H1 (cell line): ENCODE measurements at regions not wholly inside any gene's neighbourhood (a gene's known extent, or its start where the extent isn't known, plus 50 kb on each side); places are given as distances from the start of the nearest gene placed in this dataset.
"Not testable (repeated sequence)": the region's sequence is repeated elsewhere in the genome, so short reads cannot be mapped to it uniquely, and the experiment has no call there.

Experiments
- CTCF ChIA-PET: fragments of 300-600 bp; sonication (Branson Sonifier 250); formaldehyde crosslinking; loops from one replicate; lab custom pipeline; 2021; ENCODE audit not compliant: partially characterized antibody; lab: Charles Lee
- POLR2A ChIA-PET: fragments of 300-600 bp; sonication (Branson Sonifier 250); formaldehyde crosslinking; loops from one replicate; lab custom pipeline; 2021; ENCODE audit warnings: inconsistent platforms; ENCODE audit not compliant: partially characterized antibody; lab: Charles Lee
- DNase-seq, 2 experiments: peaks; one replicate each; pipeline versions ENCODE4 v3.0.0 to v3.0.0-alpha.2; 2010 to 2022; ENCODE audit warnings: low spot score in 2 of 2, low read depth in 1 of 2, mixed read lengths in 1 of 2
- FAIRE-seq: peaks from 2 replicates; lab custom pipeline; 2011; peaks lifted over from hg19 to GRCh38; lab: Jason Lieb, UNC
- H2AFZ ChIP-seq: 2 replicates; pipeline ENCODE4 v1.8.1; 2012; ENCODE audit warnings: low read length, inconsistent platforms
- H2AK5ac ChIP-seq: 2 replicates; pipeline ENCODE4 v1.6.1; 2013; ENCODE audit warnings: low read depth, low read length
- H2BK120ac ChIP-seq: replicated peaks from 2 replicates; pipeline ENCODE3; 2013; ENCODE audit warnings: low read depth, low read length, inconsistent platforms
- H2BK12ac ChIP-seq: 2 replicates; pipeline ENCODE4 v1.6.1; 2013; ENCODE audit warnings: low read depth, low read length
- H2BK15ac ChIP-seq: 2 replicates; pipeline ENCODE4 v1.6.1; 2013; ENCODE audit warnings: low read length
- H2BK20ac ChIP-seq: 2 replicates; pipeline ENCODE4 v1.6.1; 2013; ENCODE audit warnings: low read length
- H2BK5ac ChIP-seq: 2 replicates; pipeline ENCODE4 v1.6.1; 2013; ENCODE audit warnings: low read depth, low read length
- H3K14ac ChIP-seq: 2 replicates; pipeline ENCODE4 v1.6.1; 2013; ENCODE audit warnings: inconsistent platforms; ENCODE audit not compliant: insufficient read length
- H3K18ac ChIP-seq: 2 replicates; pipeline ENCODE4 v1.6.1; 2013; ENCODE audit warnings: low read length; ENCODE audit errors: extremely low read depth
- H3K23ac ChIP-seq: 2 replicates; pipeline ENCODE4 v1.6.1; 2013; ENCODE audit warnings: inconsistent platforms; ENCODE audit not compliant: insufficient read length
- H3K23me2 ChIP-seq: 2 replicates; pipeline ENCODE4 v1.6.1; 2013; ENCODE audit warnings: low read depth, low read length
- H3K27ac ChIP-seq: 2 replicates; pipeline ENCODE4 v1.6.1; 2011; ENCODE audit warnings: low read depth, low read length, inconsistent platforms
- H3K27me3 ChIP-seq, 4 experiments: replicated peaks in 1 of 4; 1 replicate in 1 of 4; 2 replicates in 3 of 4; pipeline versions ENCODE4 v1.6.1 to v1.8.1; 2011 to 2013; ENCODE audit warnings: low read length in 3 of 4, mild to moderate bottlenecking in 3 of 4, inconsistent platforms in 2 of 4, mixed read lengths in 2 of 4, moderate library complexity in 1 of 4; ENCODE audit not compliant: control insufficient read depth in 3 of 4, insufficient read depth in 3 of 4; ENCODE audit errors: extremely low read depth in 1 of 4
- H3K36me3 ChIP-seq, 4 experiments: 2 replicates each; pipeline versions ENCODE4 v1.6.1 to v1.8.1; 2011 to 2013; ENCODE audit warnings: mild to moderate bottlenecking in 4 of 4, low read length in 3 of 4, moderate library complexity in 2 of 4, control low read depth in 1 of 4, inconsistent platforms in 1 of 4; ENCODE audit not compliant: insufficient read depth in 4 of 4, control insufficient read depth in 2 of 4
- H3K4ac ChIP-seq: replicated peaks from 2 replicates; pipeline ENCODE3; 2013; ENCODE audit warnings: low read length, low read depth, mixed read lengths, inconsistent platforms; ENCODE audit not compliant: insufficient read length
- H3K4me1 ChIP-seq, 4 experiments: replicated peaks in 1 of 4; 1 replicate in 1 of 4; 2 replicates in 3 of 4; pipeline versions ENCODE4 v1.6.1 to v1.8.1; 2011 to 2013; ENCODE audit warnings: low read length in 3 of 4, inconsistent platforms in 2 of 4, mixed read lengths in 1 of 4; ENCODE audit not compliant: insufficient read depth in 4 of 4, control insufficient read depth in 3 of 4
- H3K4me2 ChIP-seq, 2 experiments: 2 replicates each; pipeline versions ENCODE4 v1.6.1 to v1.8.1; 2011 to 2013; ENCODE audit warnings: low read depth in 2 of 2, low read length in 2 of 2, control low read depth in 1 of 2, inconsistent platforms in 1 of 2, mild to moderate bottlenecking in 1 of 2; ENCODE audit not compliant: insufficient read depth in 1 of 2
- H3K4me3 ChIP-seq, 4 experiments: fragments of 200-600, 300-600 bp in 1 of 4; sonication (generic), shearing (Covaris generic), sonication (Bioruptor Twin) in 1 of 4; 2 replicates each; pipeline versions ENCODE4 v1.5.1 to v1.8.1; 2011 to 2016; ENCODE audit warnings: low read length in 4 of 4, low read depth in 3 of 4, control low read depth in 2 of 4, inconsistent platforms in 2 of 4, mild to moderate bottlenecking in 2 of 4, mixed read lengths in 1 of 4, moderate library complexity in 1 of 4; ENCODE audit not compliant: insufficient read depth in 2 of 4; ENCODE audit errors: extremely low read depth in 1 of 4
- H3K56ac ChIP-seq: replicated peaks from 2 replicates; pipeline ENCODE3; 2013; ENCODE audit warnings: low read depth, mild to moderate bottlenecking, mixed read lengths, low read length, inconsistent platforms; ENCODE audit not compliant: insufficient read length
- H3K79me1 ChIP-seq: 2 replicates; pipeline ENCODE4 v1.6.1; 2013; ENCODE audit warnings: low read depth, low read length, control low read depth
- H3K79me2 ChIP-seq, 2 experiments: 2 replicates each; pipeline versions ENCODE4 v1.6.1 to v1.8.1; 2012 to 2013; ENCODE audit warnings: low read length in 2 of 2, mild to moderate bottlenecking in 2 of 2, inconsistent platforms in 1 of 2; ENCODE audit not compliant: insufficient read depth in 2 of 2, control insufficient read depth in 1 of 2
- H3K9ac ChIP-seq, 4 experiments: replicated peaks in 1 of 4; 1 replicate in 1 of 4; 2 replicates in 3 of 4; pipeline versions ENCODE4 v1.6.1 to v1.8.1; 2011 to 2013; ENCODE audit warnings: low read depth in 3 of 4, low read length in 3 of 4, control low read depth in 2 of 4, mild to moderate bottlenecking in 2 of 4, moderate library complexity in 2 of 4, inconsistent platforms in 1 of 4; ENCODE audit errors: extremely low read depth in 1 of 4
- H3K9me3 ChIP-seq, 2 experiments: 2 replicates each; pipeline versions ENCODE4 v1.6.1 to v1.8.1; 2012 to 2013; ENCODE audit warnings: mild to moderate bottlenecking in 2 of 2, moderate library complexity in 2 of 2, control low read depth in 1 of 2, inconsistent platforms in 1 of 2, low read depth in 1 of 2, low read length in 1 of 2, mixed read lengths in 1 of 2; ENCODE audit not compliant: insufficient read depth in 2 of 2
- H4K20me1 ChIP-seq, 2 experiments: replicated peaks in 1 of 2; 2 replicates each; pipeline versions ENCODE3 to v1.8.1; 2011 to 2013; ENCODE audit warnings: inconsistent platforms in 2 of 2, low read length in 2 of 2, mild to moderate bottlenecking in 1 of 2; ENCODE audit not compliant: insufficient read depth in 2 of 2, control insufficient read depth in 1 of 2
- H4K5ac ChIP-seq: 2 replicates; pipeline ENCODE4 v1.6.1; 2013; ENCODE audit warnings: low read length, low read depth, mixed read lengths, inconsistent platforms; ENCODE audit not compliant: insufficient read length
- H4K8ac ChIP-seq: 2 replicates; pipeline ENCODE4 v1.8.0; 2013; ENCODE audit warnings: mild to moderate bottlenecking, moderate library complexity, low read length, inconsistent platforms; ENCODE audit not compliant: insufficient read depth; ENCODE audit errors: extremely low read depth
- H4K91ac ChIP-seq: replicated peaks from 2 replicates; pipeline ENCODE3; 2013; ENCODE audit warnings: low read length, mixed read lengths, inconsistent platforms; ENCODE audit not compliant: insufficient read length
- CBX5 ChIP-seq: fragments of 300-800, 300-1000 bp; sonication (generic); IDR thresholded peaks from 2 replicates; pipeline ENCODE4 v1.7.1; 2016; ENCODE audit warnings: antibody characterized with exemption, low read length, low read depth
- JUN ChIP-seq: IDR thresholded peaks from 2 replicates; pipeline ENCODE4 v1.6.1; 2011; ENCODE audit warnings: low read depth, mild to moderate bottlenecking, improper control_type of control experiment, low read length
- WGBS, 2 experiments: shearing (Covaris generic) in 1 of 2; methylation state at CpG; one replicate each; pipeline versions ENCODE4 v1.1.6 to v1.1.7; 2013 to 2015; ENCODE audit warnings: low lambda C conversion rate in 2 of 2, mixed read lengths in 2 of 2, inconsistent platforms in 1 of 2, low coverage in 1 of 2, missing lambda C conversion rate in 1 of 2; ENCODE audit not compliant: insufficient replicate concordance in 2 of 2, insufficient coverage in 1 of 2, insufficient read length in 1 of 2; ENCODE audit errors: extremely low coverage in 1 of 2, missing lambda C conversion rate in 1 of 2; 5-methylcytosine and 5-hydroxymethylcytosine counted together

DNA sequence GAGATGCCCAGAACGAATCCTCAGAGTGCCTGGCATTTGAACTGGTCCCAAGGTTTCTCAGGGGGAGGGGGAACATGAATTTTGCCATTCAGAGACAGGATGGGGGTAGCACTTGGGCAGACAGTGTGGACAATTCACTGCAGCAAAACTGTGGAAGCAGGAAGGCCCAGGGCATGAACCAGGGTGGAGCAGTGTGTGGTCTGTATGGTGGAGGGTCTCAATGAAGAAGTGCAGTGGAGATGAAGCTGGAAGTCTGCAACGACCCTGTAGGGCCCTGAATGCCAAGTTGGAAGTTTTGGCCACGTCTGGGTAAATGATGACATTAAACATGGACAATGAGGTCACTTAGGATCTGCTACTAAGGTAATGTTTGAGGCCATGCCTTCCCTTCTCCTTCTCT is 273.9 kb downstream of the CDK5RAP2 start:
- Histone ChIP-seq H4K8ac (no peak overlapping the region), H3K4ac (no peak overlapping the region), H3K9me3 (no peaks in the 10 kb centered on the region), H3K9ac (no peak overlapping the region), H4K5ac (no peak overlapping the region), H2AK5ac (no peak overlapping the region), H2BK5ac (no peak overlapping the region), H3K36me3 (no peaks in the 10 kb centered on the region), H3K4me1 (peaks cover 0 to 13% (median 3%) of the 10 kb centered on the region in 4 experiments; a peak in 5 of 7 replicates), H3K14ac (no peak overlapping the region), H4K20me1 (no peaks in the 10 kb centered on the region), H2BK12ac (no peak overlapping the region), H3K56ac (no peak overlapping the region), H3K27me3 (no peaks in the 10 kb centered on the region), H4K91ac (no peak overlapping the region), H2AFZ (no peak overlapping the region), H3K23me2 (no peaks in the 10 kb centered on the region; the same call in 1 of the 2 replicates), H3K4me3 (no peak overlapping the region), H3K27ac (no peak overlapping the region), H3K79me1 (no peaks in the 10 kb centered on the region), H2BK120ac (no peak overlapping the region), H3K23ac (no peak overlapping the region), H2BK15ac (no peak overlapping the region), H3K18ac (no peak overlapping the region), H3K4me2 (no peak overlapping the region), H3K79me2 (no peaks in the 10 kb centered on the region), H2BK20ac (no peak overlapping the region)
- DNase-seq (no peak), FAIRE-seq (no peak)
- ChIA-PET POLR2A (no interaction called here), CTCF (interaction anchor here (1.2 kb wide), 1 partner anchor 19 kb away, joined by 5 read pairs; no protein-coding TSS in a partner anchor)
- TF ChIP-seq JUN (no peak), CBX5 (no peak)
- WGBS, 2 experiments: 79% methylated on average over 3 of the region's 3 CpGs; no CpG with 5 or more reads in 1 of the 2 experiments

- H2BK5ac ChIP-seq, H3K9me3 ChIP-seq, H4K91ac ChIP-seq, DNase-seq, H2BK20ac ChIP-seq, CTCF ChIA-PET, H3K27me3 ChIP-seq, H3K23me2 ChIP-seq, H3K14ac ChIP-seq, H4K5ac ChIP-seq, H2BK12ac ChIP-seq, H3K4ac ChIP-seq, H3K79me2 ChIP-seq, H2AK5ac ChIP-seq, H2BK15ac ChIP-seq, H3K4me3 ChIP-seq, H3K18ac ChIP-seq, POLR2A ChIA-PET, H4K20me1 ChIP-seq, H3K4me2 ChIP-seq, H2AFZ ChIP-seq, H3K79me1 ChIP-seq, H3K27ac ChIP-seq, H3K23ac ChIP-seq, H3K9ac ChIP-seq, FAIRE-seq, H3K56ac ChIP-seq, H2BK120ac ChIP-seq, H4K8ac ChIP-seq, H3K36me3 ChIP-seq: not testable (repeated sequence)
- peaks cover 0 to 13% (median 3%) of the 10 kb centered on the region in 4 experiments; a peak in 5 of 7 replicates for H3K4me1 ChIP-seq
- WGBS, 2 experiments: no CpG with 5 or more reads among the region's 28 CpGs
Observed at GRCh38 chr9:120304896-120305295, 275.1 kb downstream of the CDK5RAP2 start.
